Naive thymus-derived CD4-positive, alpha-beta T cell (primary cell): ENCODE measurements at regions not wholly inside any gene's neighbourhood (a gene's known extent, or its start where the extent isn't known, plus 50 kb on each side); places are given as distances from the start of the nearest gene placed in this dataset.

ENCODE experiments used
- ATAC-seq: fragments of 150-1000 bp; cut with Tn5 transposase; 2 replicates; pipeline ENCODE4 v1.10.0; 2021; ENCODE audit warnings: mild to moderate bottlenecking, moderate library complexity
- CTCF ChIA-PET: fragments of 350-600 bp; sonication (Branson Sonifier 250); formaldehyde crosslinking; loops from one replicate; lab custom pipeline; 2021; ENCODE audit warnings: antibody characterized with exemption; lab: Charles Lee
- POLR2A ChIA-PET: fragments of 350-600 bp; sonication (Branson Sonifier 250); formaldehyde crosslinking; loops from one replicate; lab custom pipeline; 2021; ENCODE audit warnings: antibody characterized with exemption, inconsistent platforms; lab: Charles Lee
- DNase-seq, 9 donors: peaks; one replicate each; pipeline versions ENCODE4 v3.0.0 to v3.0.0-alpha.2; 2020 to 2022; ENCODE audit warnings: mixed read lengths in 1 of 9
- H3K27ac ChIP-seq: one replicate; pipeline ENCODE4 v1.7.0; 2013; ENCODE audit warnings: mild to moderate bottlenecking, low read depth, low read length, moderate library complexity
- H3K27me3 ChIP-seq, 2 donors: one replicate each; pipeline ENCODE4 v1.7.0; 2013; ENCODE audit warnings: low read length in 2 of 2, mild to moderate bottlenecking in 2 of 2, moderate library complexity in 2 of 2; ENCODE audit not compliant: control insufficient read depth in 2 of 2, insufficient read depth in 2 of 2
- H3K36me3 ChIP-seq, 3 experiments: 1 replicate in 2 of 3; 2 replicates in 1 of 3; pipeline ENCODE4 v1.7.0; 2013; ENCODE audit warnings: low read length in 3 of 3, mild to moderate bottlenecking in 3 of 3, moderate library complexity in 1 of 3; ENCODE audit not compliant: insufficient read depth in 3 of 3, control insufficient read depth in 2 of 3
- H3K4me1 ChIP-seq, 2 donors: one replicate each; pipeline ENCODE4 v1.7.0; 2013; ENCODE audit warnings: low read length in 2 of 2, mild to moderate bottlenecking in 2 of 2, moderate library complexity in 1 of 2; ENCODE audit not compliant: control insufficient read depth in 2 of 2, insufficient read depth in 2 of 2
- H3K4me3 ChIP-seq: 2 replicates; pipeline ENCODE4 v1.7.0; 2013; ENCODE audit warnings: mild to moderate bottlenecking, low read length
- H3K9me3 ChIP-seq, 3 experiments: 1 replicate in 2 of 3; 2 replicates in 1 of 3; pipeline ENCODE4 v1.7.0; 2013; ENCODE audit warnings: low read length in 3 of 3; ENCODE audit not compliant: control insufficient read depth in 2 of 3
- H3K27ac Mint-ChIP-seq, 9 donors: one replicate each; pipeline ENCODE4 v1.8.0; 2020 to 2022; ENCODE audit warnings: mixed read lengths in 9 of 9, mild to moderate bottlenecking in 8 of 9, moderate library complexity in 5 of 9, inconsistent platforms in 2 of 9
- H3K27me3 Mint-ChIP-seq, 5 donors: one replicate each; pipeline ENCODE4 v1.8.0; 2021 to 2022; ENCODE audit warnings: mixed read lengths in 5 of 5, mild to moderate bottlenecking in 1 of 5
- H3K36me3 Mint-ChIP-seq, 5 donors: one replicate each; pipeline ENCODE4 v1.8.0; 2020 to 2022; ENCODE audit warnings: mixed read lengths in 5 of 5, mild to moderate bottlenecking in 3 of 5, inconsistent platforms in 1 of 5
- H3K4me1 Mint-ChIP-seq, 7 donors: one replicate each; pipeline ENCODE4 v1.8.0; 2020 to 2022; ENCODE audit warnings: mixed read lengths in 7 of 7, mild to moderate bottlenecking in 3 of 7, inconsistent platforms in 1 of 7
- H3K4me3 Mint-ChIP-seq, 10 donors: one replicate each; pipeline ENCODE4 v1.8.0; 2020 to 2022; ENCODE audit warnings: mild to moderate bottlenecking in 10 of 10, mixed read lengths in 10 of 10, moderate library complexity in 6 of 10, inconsistent platforms in 2 of 10
- H3K9me3 Mint-ChIP-seq, 11 donors: one replicate each; pipeline ENCODE4 v1.8.0; 2020 to 2022; ENCODE audit warnings: mixed read lengths in 11 of 11, mild to moderate bottlenecking in 4 of 11, inconsistent platforms in 1 of 11, moderate library complexity in 1 of 11
- intact Hi-C, 2 donors: fragments of 100-400 bp; cut with micrococcal nuclease; formaldehyde crosslinking; loops; one replicate each; pipeline ENCODE4 v1.15.1; 2023

- Histone ChIP-seq H3K4me1 (no peaks in the 10 kb centered on the region), H3K4me3 (no peak overlapping the region), H3K27ac (no peak overlapping the region), H3K27me3 (no peaks in the 10 kb centered on the region), H3K9me3 (no peaks in the 10 kb centered on the region), H3K36me3 (no peaks in the 10 kb centered on the region)
- Mint-ChIP-seq H3K36me3 (no peaks in the 10 kb centered on the region), H3K27me3 (peaks cover 0 to 12% (median 0%) of the 10 kb centered on the region in 5 donors), H3K4me1 (peaks cover 0 to 2% (median 0%) of the 10 kb centered on the region in 7 donors), H3K4me3 (no peak overlapping the region), H3K27ac (no peak overlapping the region), H3K9me3 (peaks cover 3 to 29% (median 16%) of the 10 kb centered on the region in 11 donors)
- ATAC-seq (no peak), DNase-seq (no peak)
- intact Hi-C loops: no loop called here
- ChIA-PET POLR2A (no interaction called here), CTCF (no interaction called here)
These were observed 831.0 kb upstream of the EEF2KMT start for GRCh38 chr16:5928476-5929065.

- ATAC-seq (no peak), DNase-seq (no peak)
- H3K27me3 Mint-ChIP-seq: peaks cover 0 to 12% (median 0%) of the 10 kb centered on the region in 5 donors
- Histone ChIP-seq H3K27ac (no peak overlapping the region), H3K27me3 (no peaks in the 10 kb centered on the region), H3K4me3 (no peak overlapping the region), H3K9me3 (no peaks in the 10 kb centered on the region), H3K36me3 (no peaks in the 10 kb centered on the region), H3K4me1 (no peaks in the 10 kb centered on the region)
- intact Hi-C loops: no loop called here
- no peaks in the 10 kb centered on the region for H3K36me3 Mint-ChIP-seq
- H3K4me1 Mint-ChIP-seq: peaks cover 0 to 2% (median 0%) of the 10 kb centered on the region in 7 donors
- CTCF ChIA-PET: no interaction called here
- H3K27ac Mint-ChIP-seq: no peak overlapping the region
- H3K9me3 Mint-ChIP-seq: peaks cover 2 to 27% (median 16%) of the 10 kb centered on the region in 11 donors
- POLR2A ChIA-PET: no interaction called here
- H3K4me3 Mint-ChIP-seq: no peak overlapping the region
These were observed 828.3 kb upstream of the EEF2KMT start for GRCh38 chr16:5925850-5926249.

- H3K27ac Mint-ChIP-seq: no peak overlapping the region
- Histone ChIP-seq H3K36me3 (no peaks in the 10 kb centered on the region), H3K27ac (no peak overlapping the region), H3K4me3 (no peak overlapping the region), H3K9me3 (no peaks in the 10 kb centered on the region), H3K4me1 (no peaks in the 10 kb centered on the region), H3K27me3 (no peaks in the 10 kb centered on the region)
- ATAC-seq (no peak), DNase-seq (no peak)
- no peaks in the 10 kb centered on the region for H3K4me1 Mint-ChIP-seq
- POLR2A ChIA-PET: no interaction called here
- CTCF ChIA-PET: no interaction called here
- peaks cover 0 to 30% (median 15%) of the 10 kb centered on the region in 11 donors for H3K9me3 Mint-ChIP-seq
- no peak overlapping the region for H3K4me3 Mint-ChIP-seq
- intact Hi-C loops: no loop called here
- no peaks in the 10 kb centered on the region for H3K36me3 Mint-ChIP-seq
- peaks cover 0 to 8% (median 0%) of the 10 kb centered on the region in 5 donors for H3K27me3 Mint-ChIP-seq
These were observed 825.1 kb upstream of the EEF2KMT start for GRCh38 chr16:5922686-5923085.

- Histone ChIP-seq H3K4me1 (no peaks in the 10 kb centered on the region), H3K4me3 (no peak overlapping the region), H3K27me3 (no peaks in the 10 kb centered on the region), H3K9me3 (no peaks in the 10 kb centered on the region), H3K36me3 (no peaks in the 10 kb centered on the region), H3K27ac (no peak overlapping the region)
- Mint-ChIP-seq H3K27ac (no peak overlapping the region), H3K4me3 (no peak overlapping the region), H3K36me3 (no peaks in the 10 kb centered on the region), H3K9me3 (peaks cover 0 to 39% (median 15%) of the 10 kb centered on the region in 11 donors), H3K4me1 (no peaks in the 10 kb centered on the region), H3K27me3 (peaks cover 0 to 11% (median 4%) of the 10 kb centered on the region in 5 donors)
- DNase-seq: no peak
- intact Hi-C loops: no loop called here
- no peak for ATAC-seq
- ChIA-PET POLR2A (no interaction called here), CTCF (no interaction called here)
These were observed 821.1 kb upstream of the EEF2KMT start for GRCh38 chr16:5918567-5919130.

- Mint-ChIP-seq H3K27me3 (peaks cover 0 to 11% (median 4%) of the 10 kb centered on the region in 5 donors), H3K4me3 (no peak overlapping the region), H3K9me3 (peaks cover 0 to 41% (median 14%) of the 10 kb centered on the region in 11 donors), H3K27ac (no peak overlapping the region), H3K36me3 (no peaks in the 10 kb centered on the region), H3K4me1 (no peaks in the 10 kb centered on the region)
- Histone ChIP-seq H3K4me1 (no peaks in the 10 kb centered on the region), H3K4me3 (no peak overlapping the region), H3K27ac (no peak overlapping the region), H3K9me3 (no peaks in the 10 kb centered on the region), H3K27me3 (no peaks in the 10 kb centered on the region), H3K36me3 (no peaks in the 10 kb centered on the region)
- POLR2A ChIA-PET: no interaction called here
- ATAC-seq (no peak), DNase-seq (no peak)
- intact Hi-C loops: no loop called here
- CTCF ChIA-PET: no interaction called here
These were observed 820.0 kb upstream of the EEF2KMT start for GRCh38 chr16:5917436-5918195.

- ChIA-PET POLR2A (no interaction called here), CTCF (no interaction called here)
- H3K4me1 Mint-ChIP-seq: no peaks in the 10 kb centered on the region
- H3K4me3 Mint-ChIP-seq: no peak overlapping the region
- Histone ChIP-seq H3K9me3 (no peaks in the 10 kb centered on the region), H3K27me3 (no peaks in the 10 kb centered on the region), H3K4me1 (no peaks in the 10 kb centered on the region), H3K27ac (no peak overlapping the region), H3K4me3 (no peak overlapping the region), H3K36me3 (no peaks in the 10 kb centered on the region)
- no peak for DNase-seq
- peaks cover 0 to 11% (median 4%) of the 10 kb centered on the region in 5 donors for H3K27me3 Mint-ChIP-seq
- ATAC-seq: no peak
- no peak overlapping the region for H3K27ac Mint-ChIP-seq
- H3K36me3 Mint-ChIP-seq: no peaks in the 10 kb centered on the region
- intact Hi-C loops: no loop called here
- peaks cover 4 to 44% (median 10%) of the 10 kb centered on the region in 11 donors for H3K9me3 Mint-ChIP-seq
These were observed 819.2 kb upstream of the EEF2KMT start for GRCh38 chr16:5916711-5917191.
